Anterior cingulate cortex (tissue), 58 donors: ENCODE measurements at regions not wholly inside any gene's neighbourhood (a gene's known extent, or its start where the extent isn't known, plus 50 kb on each side); places are given as distances from the start of the nearest gene placed in this dataset.

Experiments
- DNase-seq, 58 donors: peaks; one replicate each; lab custom pipeline; 2025; lab: John Stamatoyannopoulos, UW

- no peak for DNase-seq
Measured at GRCh38 chr9:24488896-24489295, 56.8 kb downstream of the IZUMO3 start.

GRCh38 chr9:24487946-24488345 is 57.8 kb downstream of the IZUMO3 start:
- DNase-seq: no peak

GRCh38 chr9:24487250-24487861 is 58.3 kb downstream of the IZUMO3 start:
- DNase-seq: no peak

GRCh38 chr9:24479361-24480059 is 66.2 kb downstream of the IZUMO3 start:
- no peak for DNase-seq

GRCh38 chr9:24464319-24464951 is 81.3 kb downstream of the IZUMO3 start:
- no peak for DNase-seq

GRCh38 chr9:24462951-24463350 is 82.7 kb downstream of the IZUMO3 start:
- DNase-seq: no peak

GRCh38 chr9:24460781-24461180 is 84.9 kb downstream of the IZUMO3 start:
- no peak for DNase-seq

- DNase-seq: no peak
Measured at GRCh38 chr9:24459953-24460352, 85.7 kb downstream of the IZUMO3 start.

GRCh38 chr9:24451346-24451745 is 94.4 kb downstream of the IZUMO3 start:
- DNase-seq: no peak

GRCh38 chr9:24449976-24450375 is 95.7 kb downstream of the IZUMO3 start:
- no peak for DNase-seq

GRCh38 chr9:24439456-24439855 is 106.2 kb downstream of the IZUMO3 start:
- DNase-seq: no peak

- DNase-seq: no peak
Measured at GRCh38 chr9:24438876-24439275, 106.8 kb downstream of the IZUMO3 start.

- no peak for DNase-seq
Measured at GRCh38 chr9:24436761-24437160, 108.9 kb downstream of the IZUMO3 start.

GRCh38 chr9:24434183-24434582 is 111.5 kb downstream of the IZUMO3 start:
- no peak for DNase-seq

- no peak for DNase-seq
Measured at GRCh38 chr9:24416136-24416535, 129.6 kb downstream of the IZUMO3 start.

GRCh38 chr9:24413651-24414050 is 132.0 kb downstream of the IZUMO3 start:
- no peak for DNase-seq

- no peak for DNase-seq
Measured at GRCh38 chr9:24398466-24398865, 147.2 kb downstream of the IZUMO3 start.

GRCh38 chr9:24391095-24391494 is 154.6 kb downstream of the IZUMO3 start:
- DNase-seq: no peak

- no peak for DNase-seq
Measured at GRCh38 chr9:24385077-24385476, 160.6 kb downstream of the IZUMO3 start.

GRCh38 chr9:24382566-24382965 is 163.1 kb downstream of the IZUMO3 start:
- DNase-seq: no peak

- no peak for DNase-seq
Measured at GRCh38 chr9:24381205-24381604, 164.5 kb downstream of the IZUMO3 start.

- DNase-seq: no peak
Measured at GRCh38 chr9:24359046-24359445, 186.7 kb downstream of the IZUMO3 start.
